ENCODE measurements at regions not wholly inside any gene's neighbourhood (a gene's known extent, or its start where the extent isn't known, plus 50 kb on each side); places are given as distances from the start of the nearest gene placed in this dataset.

DNA sequence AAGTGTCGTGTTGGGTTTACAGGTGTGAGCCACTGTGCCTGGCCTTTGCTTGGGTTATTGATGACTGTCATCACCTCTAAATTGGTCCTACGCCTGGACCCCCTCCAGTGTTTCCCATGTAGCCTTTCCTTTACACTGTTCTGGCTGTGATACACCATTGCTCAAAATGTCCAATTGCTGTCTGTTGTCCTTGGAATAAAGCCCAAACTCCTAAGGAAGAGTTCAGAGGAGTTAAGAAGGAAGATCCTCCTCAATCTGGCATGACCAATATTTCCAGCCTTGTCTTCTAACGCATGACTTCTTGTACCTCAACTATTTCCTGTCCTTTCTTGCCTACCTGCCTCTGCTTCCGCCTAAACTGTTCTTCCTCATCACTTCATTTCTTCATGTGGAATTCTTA, 113.1 kb downstream of the POLR2M start:
- H3K4me3 ChIP-seq (ENCODE audit: low read depth, low read length), result no peak overlapping the region
- CTCF ChIA-PET, result no interaction called here

GRCh38 chr15:57820119-57820518, 113.6 kb downstream of the POLR2M start:
- Histone ChIP-seq H3K27ac (ENCODE audit: low read depth, low read length) (no peak overlapping the region), H3K27me3 (ENCODE audit: control insufficient read depth, insufficient read depth, low read length) (no peaks in the 10 kb centered on the region), H3K4me3 (ENCODE audit: low read depth, low read length) (no peak overlapping the region), H3K9me3 (ENCODE audit: control insufficient read depth, insufficient read depth, low read length) (no peaks in the 10 kb centered on the region)
- CTCF ChIA-PET, result no interaction called here
- POLR2A ChIA-PET, result no interaction called here
- DNase-seq (ENCODE audit: low read depth, low spot score), result no peak
- TF ChIP-seq CTCF (IDR thresholded peaks at IDR 0.05; ENCODE audit: low read depth, low read length), result no peak

More for the DNA sequence above, 113.1 kb downstream of the POLR2M start:
- Histone ChIP-seq H3K27ac (ENCODE audit: low read depth, low read length) (no peak overlapping the region), H3K9me3 (ENCODE audit: control insufficient read depth, insufficient read depth, low read length) (no peaks in the 10 kb centered on the region), H3K27me3 (ENCODE audit: control insufficient read depth, insufficient read depth, low read length) (no peaks in the 10 kb centered on the region)
- POLR2A ChIA-PET, result no interaction called here
- TF ChIP-seq CTCF (IDR thresholded peaks at IDR 0.05; ENCODE audit: low read depth, low read length), result no peak
- DNase-seq (ENCODE audit: low read depth, low spot score), result no peak

GRCh38 chr15:57821826-57822225, 115.3 kb downstream of the POLR2M start:
- no peak for DNase-seq (ENCODE audit: low read depth, low spot score)
- Histone ChIP-seq H3K27me3 (ENCODE audit: control insufficient read depth, insufficient read depth, low read length) (no peaks in the 10 kb centered on the region), H3K4me3 (ENCODE audit: low read depth, low read length) (no peak overlapping the region), H3K27ac (ENCODE audit: low read depth, low read length) (no peak overlapping the region), H3K9me3 (ENCODE audit: control insufficient read depth, insufficient read depth, low read length) (no peaks in the 10 kb centered on the region)
- ChIA-PET CTCF (no interaction called here), POLR2A (no interaction called here)
- TF ChIP-seq CTCF (IDR thresholded peaks at IDR 0.05; ENCODE audit: low read depth, low read length), result no peak

DNA sequence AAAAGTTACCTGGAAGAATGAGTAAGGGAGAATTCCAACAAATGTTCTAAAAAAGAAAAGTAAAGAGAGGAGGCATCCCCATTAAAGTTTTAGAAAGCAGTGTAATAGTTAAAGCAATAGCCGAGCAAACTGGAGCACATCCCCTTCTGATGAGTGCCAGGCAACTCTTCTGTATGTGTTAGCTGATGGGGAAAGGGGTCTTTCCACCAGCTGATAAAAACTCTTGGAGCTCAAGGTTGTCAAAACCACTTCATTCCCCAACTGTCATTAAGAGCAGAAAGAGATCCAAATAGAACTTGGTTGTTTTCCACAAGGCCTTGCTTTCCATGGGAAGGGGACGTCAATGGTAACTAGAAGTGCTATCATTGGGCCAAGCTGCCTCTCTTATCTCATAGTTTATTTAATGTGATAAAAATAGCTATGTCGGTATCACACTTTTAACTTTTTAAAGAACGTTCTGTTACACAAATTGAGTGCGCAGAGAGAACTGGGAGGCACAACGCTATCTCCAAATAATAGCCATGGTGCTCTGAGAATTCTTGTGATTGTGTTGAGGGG, 116.9 kb downstream of the POLR2M start:
- CTCF ChIA-PET, result interaction anchor here (0.9 to 1.0 kb wide), 2 partner anchors 37 to 38 kb away, joined by 3 read pairs; no protein-coding TSS in a partner anchor

DNA sequence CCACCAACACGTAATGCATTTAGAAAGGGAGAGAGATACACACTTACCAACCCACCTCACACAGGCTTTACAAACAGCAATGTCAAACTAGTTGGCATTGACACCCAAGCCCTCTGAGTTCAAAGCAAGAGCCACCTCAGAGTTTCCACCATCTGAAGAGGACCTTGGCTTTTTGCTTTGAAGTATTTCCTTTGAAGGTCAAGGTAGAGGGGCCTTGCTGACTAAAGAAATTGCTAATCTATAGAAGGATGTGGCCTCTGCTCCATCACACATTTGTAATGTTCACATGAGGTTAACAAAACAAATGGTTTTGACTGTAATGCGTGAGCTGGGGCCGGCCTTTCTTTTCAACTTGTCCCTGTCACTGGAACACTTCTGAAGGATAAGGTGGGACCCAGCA, 117.7 kb downstream of the POLR2M start:
- TF ChIP-seq CTCF (IDR thresholded peaks at IDR 0.05; ENCODE audit: low read depth, low read length), result no peak
- ChIA-PET CTCF (interaction anchor here (0.9 kb wide), 1 partner anchor 37 kb away, joined by 3 read pairs; no protein-coding TSS in a partner anchor), POLR2A (no interaction called here)
- no peak overlapping the region for H3K27ac ChIP-seq (ENCODE audit: low read depth, low read length)
- no peak for DNase-seq (ENCODE audit: low read depth, low spot score)
- H3K9me3 ChIP-seq (ENCODE audit: control insufficient read depth, insufficient read depth, low read length), result no peaks in the 10 kb centered on the region
- no peaks in the 10 kb centered on the region for H3K27me3 ChIP-seq (ENCODE audit: control insufficient read depth, insufficient read depth, low read length)
- H3K4me3 ChIP-seq (ENCODE audit: low read depth, low read length), result no peak overlapping the region

More for the DNA sequence above, 116.9 kb downstream of the POLR2M start:
- H3K27ac ChIP-seq (ENCODE audit: low read depth, low read length), result no peak overlapping the region
- H3K9me3 ChIP-seq (ENCODE audit: control insufficient read depth, insufficient read depth, low read length), result no peaks in the 10 kb centered on the region
- no peaks in the 10 kb centered on the region for H3K27me3 ChIP-seq (ENCODE audit: control insufficient read depth, insufficient read depth, low read length)
- DNase-seq (ENCODE audit: low read depth, low spot score), result no peak
- TF ChIP-seq CTCF (IDR thresholded peaks at IDR 0.05; ENCODE audit: low read depth, low read length), result no peak
- POLR2A ChIA-PET, result no interaction called here
- H3K4me3 ChIP-seq (ENCODE audit: low read depth, low read length), result no peak overlapping the region

All from AG04450 (cell line).